Stimulated activated naive CD8-positive, alpha-beta T cell treated with anti-CD3 and anti-CD28 coated beads, Interleukin-15, amount 100 ng/mL, for 72 hours (primary cell): ENCODE measurements at regions not wholly inside any gene's neighbourhood (a gene's known extent, or its start where the extent isn't known, plus 50 kb on each side); places are given as distances from the start of the nearest gene placed in this dataset.
"Not testable (repeated sequence)": the region's sequence is repeated elsewhere in the genome, so short reads cannot be mapped to it uniquely, and the experiment has no call there.

ENCODE experiments used
- ATAC-seq: fragments of 150-1000 bp; cut with Tn5 transposase; 2 replicates; pipeline ENCODE4 v1.10.0; 2021; ENCODE audit warnings: mild to moderate bottlenecking, moderate library complexity
- DNase-seq, 2 donors: peaks; one replicate each; pipeline ENCODE4 v3.0.0; 2021 to 2022
- H3K27ac Mint-ChIP-seq, 2 donors: one replicate each; pipeline ENCODE4 v1.8.0; 2022; ENCODE audit warnings: mild to moderate bottlenecking in 2 of 2, mixed read lengths in 2 of 2, moderate library complexity in 2 of 2
- H3K27me3 Mint-ChIP-seq: one replicate; pipeline ENCODE4 v1.8.0; 2022; ENCODE audit warnings: mixed read lengths
- H3K4me1 Mint-ChIP-seq: one replicate; pipeline ENCODE4 v1.8.0; 2022; ENCODE audit warnings: mild to moderate bottlenecking, mixed read lengths
- H3K4me3 Mint-ChIP-seq, 2 donors: one replicate each; pipeline ENCODE4 v1.8.0; 2022; ENCODE audit warnings: mild to moderate bottlenecking in 2 of 2, mixed read lengths in 2 of 2, moderate library complexity in 1 of 2
- H3K9me3 Mint-ChIP-seq, 2 donors: one replicate each; pipeline ENCODE4 v1.8.0; 2022; ENCODE audit warnings: mixed read lengths in 2 of 2

- H3K4me1 Mint-ChIP-seq: no peaks in the 10 kb centered on the region
- H3K4me3 Mint-ChIP-seq: no peak overlapping the region
- peak overlapping the region in 1 of 2 donors; percentile 11 for H3K27ac Mint-ChIP-seq
- DNase-seq (no peak), ATAC-seq (no peak)
- H3K27me3 Mint-ChIP-seq: no peaks in the 10 kb centered on the region
- peaks cover 6 to 17% of the 10 kb centered on the region in 2 donors for H3K9me3 Mint-ChIP-seq
Observed at GRCh38 chr11:129503646-129504045, 128.0 kb downstream of the BARX2 start.

- Mint-ChIP-seq H3K9me3 (peaks cover 5 to 7% of the 10 kb centered on the region in 2 donors), H3K4me3 (no peak overlapping the region), H3K27ac (no peak overlapping the region), H3K4me1 (no peaks in the 10 kb centered on the region), H3K27me3 (no peaks in the 10 kb centered on the region)
- ATAC-seq (no peak), DNase-seq (no peak)
Observed at GRCh38 chr11:129505266-129505665, 129.6 kb downstream of the BARX2 start.

- H3K9me3 Mint-ChIP-seq: peaks cover 5 to 6% of the 10 kb centered on the region in 2 donors
- no peaks in the 10 kb centered on the region for H3K4me1 Mint-ChIP-seq
- H3K27ac Mint-ChIP-seq: no peak overlapping the region
- no peak overlapping the region for H3K4me3 Mint-ChIP-seq
- ATAC-seq (no peak), DNase-seq (no peak)
- no peaks in the 10 kb centered on the region for H3K27me3 Mint-ChIP-seq
Observed at GRCh38 chr11:129508163-129508562, 132.5 kb downstream of the BARX2 start.

DNA sequence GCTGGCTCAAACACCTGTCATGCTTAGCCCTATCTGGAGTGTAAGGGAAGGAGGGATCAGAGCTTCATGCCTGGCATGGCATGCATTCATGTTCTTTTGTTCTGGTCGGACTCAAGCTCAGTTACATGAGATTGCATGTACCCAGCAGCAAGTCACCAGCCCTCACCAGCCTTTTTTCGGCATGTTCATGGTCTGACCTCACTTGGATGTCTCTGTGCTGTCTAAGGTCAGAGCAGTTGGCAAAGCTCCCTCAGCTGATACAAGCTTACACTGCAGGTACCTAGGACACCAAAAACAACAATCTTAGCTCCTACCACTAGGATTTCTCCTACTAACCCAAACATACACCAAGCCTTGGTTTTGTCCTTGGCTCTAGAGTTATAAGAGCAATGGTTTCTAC is 152.6 kb downstream of the BARX2 start:
- ATAC-seq: no peak
- H3K4me3 Mint-ChIP-seq: no peak overlapping the region
- no peak for DNase-seq
- no peaks in the 10 kb centered on the region for H3K4me1 Mint-ChIP-seq
- no peaks in the 10 kb centered on the region for H3K27me3 Mint-ChIP-seq
- peaks cover 0 to 4% of the 10 kb centered on the region in 2 donors for H3K9me3 Mint-ChIP-seq
- H3K27ac Mint-ChIP-seq: no peak overlapping the region

GRCh38 chr11:129530154-129530895 is 154.7 kb downstream of the BARX2 start:
- peaks cover 8 to 15% of the 10 kb centered on the region in 2 donors for H3K9me3 Mint-ChIP-seq
- H3K27ac Mint-ChIP-seq: no peak overlapping the region
- no peak overlapping the region for H3K4me3 Mint-ChIP-seq
- H3K4me1 Mint-ChIP-seq: no peaks in the 10 kb centered on the region
- DNase-seq: no peak
- H3K27me3 Mint-ChIP-seq: no peaks in the 10 kb centered on the region
- ATAC-seq: no peak

- H3K27me3 Mint-ChIP-seq: no peaks in the 10 kb centered on the region
- no peak for DNase-seq
- peaks cover 24 to 33% of the 10 kb centered on the region in 2 donors for H3K9me3 Mint-ChIP-seq
- H3K27ac Mint-ChIP-seq: no peak overlapping the region
- H3K4me1 Mint-ChIP-seq: no peaks in the 10 kb centered on the region
- H3K4me3 Mint-ChIP-seq: no peak overlapping the region
- no peak for ATAC-seq
Observed at GRCh38 chr11:129533395-129533794, 157.7 kb downstream of the BARX2 start.

DNA sequence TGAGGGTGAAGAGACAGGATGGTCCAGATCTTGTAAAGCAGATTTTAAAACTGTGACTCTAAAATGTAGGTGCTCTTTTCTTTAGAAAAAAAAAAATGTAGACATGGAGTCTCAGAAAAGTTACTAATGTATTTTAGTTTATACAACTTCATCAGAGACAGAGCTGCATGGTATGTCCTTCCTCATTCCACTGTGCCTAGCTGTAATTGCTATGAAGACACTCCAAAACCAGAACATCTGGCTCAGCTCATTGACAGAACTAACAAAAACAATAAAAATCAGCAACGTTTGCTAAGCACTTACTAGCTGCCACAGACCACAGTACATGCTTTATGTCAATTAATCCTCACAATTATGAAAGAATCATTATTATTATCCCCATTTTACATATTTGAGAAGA is 160.7 kb downstream of the BARX2 start:
- no peak for DNase-seq
- Mint-ChIP-seq H3K27ac (no peak overlapping the region), H3K9me3 (peaks cover 30 to 52% of the 10 kb centered on the region in 2 donors)

DNA sequence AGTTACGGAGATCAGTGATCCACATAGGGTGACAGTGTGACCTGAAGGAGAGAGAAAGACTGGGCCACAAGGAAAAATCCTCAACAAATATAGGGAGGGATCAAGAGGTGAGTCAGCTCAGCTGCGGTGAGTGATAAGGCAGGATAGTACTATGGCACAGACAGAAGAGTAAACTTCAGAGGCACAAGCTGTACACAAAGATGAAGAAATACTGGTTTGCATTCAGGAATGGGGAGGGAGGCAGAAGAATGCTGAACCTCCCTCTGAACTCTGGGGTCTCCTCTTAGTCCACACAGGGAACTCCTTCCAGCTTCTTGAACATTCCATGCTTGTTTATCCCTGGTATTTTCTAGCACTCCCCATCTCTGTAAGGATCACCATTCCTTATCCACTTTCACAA is 162.7 kb downstream of the BARX2 start:
- DNase-seq (no peak), ATAC-seq (no peak)
- H3K4me3 Mint-ChIP-seq: no peak overlapping the region
- no peaks in the 10 kb centered on the region for H3K4me1 Mint-ChIP-seq
- H3K9me3 Mint-ChIP-seq: peaks cover 26 to 58% of the 10 kb centered on the region in 2 donors
- H3K27ac Mint-ChIP-seq: no peak overlapping the region
- no peaks in the 10 kb centered on the region for H3K27me3 Mint-ChIP-seq

More for the DNA sequence above, 160.7 kb downstream of the BARX2 start:
- Mint-ChIP-seq H3K27me3 (no peaks in the 10 kb centered on the region), H3K4me1 (no peaks in the 10 kb centered on the region), H3K4me3 (no peak overlapping the region)
- ATAC-seq: no peak

DNA sequence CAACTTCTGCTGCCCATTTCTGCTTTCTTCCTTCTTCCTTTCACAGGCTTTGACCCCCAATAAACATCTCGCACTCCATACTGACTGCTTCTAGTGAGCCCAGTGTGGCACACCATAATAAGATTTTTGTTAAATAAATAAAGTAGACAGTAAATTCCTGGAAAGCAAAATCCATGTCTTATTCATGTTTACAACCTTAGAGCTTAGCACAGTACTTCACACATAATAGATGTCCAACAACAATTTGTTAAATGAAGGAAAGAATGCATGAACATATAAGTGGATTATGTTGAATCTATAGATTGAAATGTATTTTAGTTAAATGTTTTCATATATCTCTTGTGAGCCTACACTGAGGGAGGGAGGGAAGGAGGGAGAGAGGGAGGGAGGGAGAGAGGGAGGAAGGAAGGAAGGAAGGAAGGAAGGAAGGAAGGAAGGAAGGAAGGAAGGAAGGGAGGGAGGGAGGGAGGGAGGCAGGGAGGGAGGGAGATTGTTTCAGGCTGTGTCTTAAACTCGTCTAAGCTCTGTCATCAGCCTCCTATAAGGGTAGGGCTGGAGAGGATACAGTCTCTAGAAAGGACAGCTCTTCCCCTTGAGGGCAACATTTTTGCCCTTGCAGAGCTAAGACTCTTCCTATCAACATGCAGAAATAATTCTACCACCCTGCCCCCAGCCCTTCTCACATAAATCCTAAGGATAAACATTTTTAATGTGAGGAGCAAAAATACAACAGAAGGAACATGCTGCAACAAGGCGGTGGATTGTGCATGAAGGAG is 168.1 kb downstream of the BARX2 start:
- Mint-ChIP-seq H3K4me3 (no peak overlapping the region), H3K27me3 (peaks cover 14% of the 10 kb centered on the region), H3K4me1 (no peaks in the 10 kb centered on the region), H3K9me3 (peaks cover 6 to 30% of the 10 kb centered on the region in 2 donors), H3K27ac (no peak overlapping the region)
- no peak for ATAC-seq
- DNase-seq: no peak

DNA sequence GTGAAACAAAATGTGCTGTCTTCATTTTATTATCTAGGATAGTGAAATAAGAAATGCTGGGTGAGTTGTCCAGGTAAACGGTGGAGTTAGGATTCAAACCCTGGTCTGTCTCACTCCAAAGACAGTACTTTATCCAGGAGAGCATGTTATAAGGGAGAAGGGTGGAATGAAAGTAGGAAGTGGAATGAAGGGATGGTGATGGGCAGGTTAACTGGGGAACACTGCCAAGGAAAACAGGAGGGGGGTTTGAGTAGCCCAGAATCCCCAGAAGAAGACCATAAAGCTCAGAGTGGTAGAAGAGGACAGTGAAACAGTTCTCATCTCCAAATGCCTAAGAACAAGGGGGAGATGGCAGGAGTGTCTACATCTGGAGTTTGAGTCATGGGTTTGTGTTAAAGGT is 169.0 kb downstream of the BARX2 start:
- H3K27ac Mint-ChIP-seq: no peak overlapping the region
- H3K27me3 Mint-ChIP-seq: peaks cover 14% of the 10 kb centered on the region
- peaks cover 9 to 25% of the 10 kb centered on the region in 2 donors for H3K9me3 Mint-ChIP-seq
- no peak for DNase-seq
- no peak for ATAC-seq
- H3K4me1 Mint-ChIP-seq: no peaks in the 10 kb centered on the region
- no peak overlapping the region for H3K4me3 Mint-ChIP-seq

DNA sequence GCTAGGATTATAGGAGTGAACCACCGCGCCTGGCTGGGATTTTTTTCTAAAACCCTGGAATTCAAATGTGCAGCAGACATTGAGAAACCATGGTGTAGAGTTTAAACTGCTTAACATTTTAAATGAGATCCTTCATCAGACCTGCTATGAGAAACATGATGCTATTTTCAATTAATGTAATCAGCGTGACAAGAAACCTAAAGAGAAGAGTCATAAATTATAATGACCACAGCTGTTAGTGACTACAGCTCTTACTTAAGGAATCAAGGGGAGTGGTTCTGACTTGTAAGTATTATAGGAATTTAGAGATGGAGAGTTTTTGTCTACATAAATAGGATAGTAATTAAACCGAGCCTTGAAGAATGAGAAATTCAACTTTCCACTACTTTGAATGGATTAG is 170.6 kb downstream of the BARX2 start:
- Mint-ChIP-seq H3K4me1 (no peaks in the 10 kb centered on the region), H3K27me3 (peaks cover 14% of the 10 kb centered on the region), H3K9me3 (peaks cover 12 to 24% of the 10 kb centered on the region in 2 donors), H3K4me3 (no peak overlapping the region), H3K27ac (no peak overlapping the region)
- DNase-seq (no peak), ATAC-seq (no peak)

DNA sequence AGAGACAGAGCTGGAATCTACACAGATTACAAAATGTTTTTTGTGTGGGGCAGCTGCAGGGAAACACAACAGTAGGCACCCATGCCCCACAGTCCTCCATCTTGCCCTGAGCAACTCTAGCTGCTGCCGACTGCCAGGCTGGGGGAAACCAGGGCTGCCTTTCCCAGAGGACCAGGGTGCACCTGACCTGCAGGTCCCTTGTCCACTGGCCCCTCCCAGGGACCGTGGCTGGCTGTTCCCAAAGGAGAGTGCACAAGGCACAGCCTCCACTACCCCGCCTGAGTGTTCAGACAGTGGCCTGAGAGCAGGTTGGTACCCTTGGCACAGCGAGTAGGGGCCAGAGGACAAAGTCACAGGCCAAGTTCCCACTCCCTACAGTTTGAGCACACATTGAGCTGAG is 181.8 kb downstream of the BARX2 start:
- H3K27ac Mint-ChIP-seq: no peak overlapping the region
- no peak overlapping the region for H3K4me3 Mint-ChIP-seq
- no peak for DNase-seq
- peak; percentile 15 for ATAC-seq
- H3K27me3 Mint-ChIP-seq: peaks cover 26% of the 10 kb centered on the region
- peaks cover 0 to 11% of the 10 kb centered on the region in 2 donors for H3K9me3 Mint-ChIP-seq
- H3K4me1 Mint-ChIP-seq: no peaks in the 10 kb centered on the region

- ATAC-seq (no peak), DNase-seq (no peak)
- peaks cover 16 to 28% of the 10 kb centered on the region in 2 donors for H3K9me3 Mint-ChIP-seq
- no peaks in the 10 kb centered on the region for H3K4me1 Mint-ChIP-seq
- H3K27me3 Mint-ChIP-seq: peaks cover 11% of the 10 kb centered on the region
- H3K4me3 Mint-ChIP-seq: no peak overlapping the region
- H3K27ac Mint-ChIP-seq: no peak overlapping the region
Observed at GRCh38 chr11:129569007-129569406, 193.4 kb downstream of the BARX2 start.

DNA sequence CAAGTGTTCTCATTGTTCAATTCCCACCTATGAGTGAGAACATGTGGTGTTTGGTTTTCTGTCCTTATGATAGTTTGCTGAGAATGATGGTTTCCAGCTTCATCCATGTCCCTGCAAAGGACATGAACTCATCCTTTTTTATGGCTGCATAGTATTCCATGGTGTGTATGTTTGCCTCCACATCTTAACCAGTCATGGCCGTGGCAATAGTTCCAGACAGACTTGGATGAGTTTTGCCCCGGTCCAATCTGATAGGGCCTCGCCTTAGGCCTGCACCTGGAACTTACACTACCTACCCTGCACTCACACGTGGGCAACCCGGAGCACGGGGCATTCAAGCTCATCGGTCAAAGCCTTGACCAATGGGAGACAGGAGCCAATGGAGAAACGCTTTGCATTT is 197.0 kb downstream of the BARX2 start:
- ATAC-seq, H3K27me3 Mint-ChIP-seq, H3K4me1 Mint-ChIP-seq, H3K27ac Mint-ChIP-seq, DNase-seq, H3K4me3 Mint-ChIP-seq: not testable (repeated sequence)
- H3K9me3 Mint-ChIP-seq: peaks cover 22 to 46% of the 10 kb centered on the region in 2 donors

DNA sequence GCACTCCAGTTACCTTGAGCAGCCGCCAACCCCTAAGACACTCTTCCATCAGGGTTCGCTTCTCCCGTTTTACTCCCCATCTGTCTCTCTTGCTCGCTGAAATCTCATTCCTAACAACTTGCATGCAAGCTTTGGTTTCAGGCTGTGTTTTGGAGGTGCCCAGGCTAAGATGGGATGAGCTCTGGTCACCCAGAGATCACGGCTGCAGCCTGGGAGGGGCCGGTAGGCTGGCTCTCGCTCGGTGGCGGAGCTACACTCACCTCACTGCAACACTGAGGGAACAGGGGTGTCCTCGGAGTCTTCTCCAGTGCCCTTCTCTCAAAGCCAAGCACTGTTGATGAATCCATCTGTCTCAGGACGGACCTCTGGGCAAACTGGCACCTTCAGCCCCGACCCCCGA is 197.5 kb downstream of the BARX2 start:
- no peaks in the 10 kb centered on the region for H3K27me3 Mint-ChIP-seq

GRCh38 chr11:129574431-129574830 is 198.8 kb downstream of the BARX2 start:
- no peaks in the 10 kb centered on the region for H3K4me1 Mint-ChIP-seq
- no peaks in the 10 kb centered on the region for H3K27me3 Mint-ChIP-seq
- peaks cover 16 to 38% of the 10 kb centered on the region in 2 donors for H3K9me3 Mint-ChIP-seq
- ATAC-seq (no peak), DNase-seq (no peak)
- H3K4me3 Mint-ChIP-seq: no peak overlapping the region
- no peak overlapping the region for H3K27ac Mint-ChIP-seq

More for the DNA sequence above, 197.5 kb downstream of the BARX2 start:
- Mint-ChIP-seq H3K4me3 (no peak overlapping the region), H3K9me3 (peaks cover 22 to 46% of the 10 kb centered on the region in 2 donors), H3K27ac (no peak overlapping the region), H3K4me1 (no peaks in the 10 kb centered on the region)
- ATAC-seq (no peak), DNase-seq (no peak)
